Suprapubic skin (tissue), 4 donors: ENCODE measurements at regions not wholly inside any gene's neighbourhood (a gene's known extent, or its start where the extent isn't known, plus 50 kb on each side); places are given as distances from the start of the nearest gene placed in this dataset.

ENCODE experiments used
- POLR2A ChIP-seq, 2 donors: fragments of 450-650 bp; IDR thresholded peaks; one replicate each; pipeline ENCODE4 v1.6.1; 2017; ENCODE audit warnings: antibody characterized with exemption in 2 of 2, mild to moderate bottlenecking in 2 of 2, moderate library complexity in 2 of 2
- POLR2AphosphoS5 ChIP-seq, 3 donors: sonication (generic); formaldehyde crosslinking; IDR thresholded peaks; one replicate each; pipeline ENCODE4 v1.6.1; 2017; ENCODE audit warnings: antibody characterized with exemption in 3 of 3
- TF ChIP-seq, protein P1 (sequence below), 2 donors: fragments of 200-600 bp in 1 of 2; fragments of 450-650 bp in 1 of 2; sonication (generic) in 1 of 2; IDR thresholded peaks; one replicate each; pipeline ENCODE4 v1.5.1; 2016 to 2019; ENCODE audit warnings: antibody characterized with exemption in 2 of 2, mild to moderate bottlenecking in 1 of 2, moderate library complexity in 1 of 2

DNA sequence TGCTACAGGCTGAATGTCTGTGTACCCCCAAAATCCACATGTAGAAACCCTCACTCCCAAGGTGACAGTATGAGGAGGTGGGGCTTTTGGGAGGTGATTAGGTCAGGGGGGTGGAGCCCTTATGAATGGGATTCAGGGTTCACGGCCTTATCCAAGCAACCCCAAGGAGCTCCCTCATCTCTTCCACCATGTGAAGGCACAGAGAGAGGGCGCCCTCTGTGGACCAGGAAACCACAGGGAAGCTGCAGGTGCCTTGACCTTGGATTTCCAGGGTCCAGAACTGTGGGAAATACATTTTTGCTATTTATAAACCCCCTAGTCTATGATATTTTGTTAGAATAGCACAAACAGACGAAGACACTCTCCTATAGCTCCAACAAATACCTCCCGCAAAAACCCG lies 53.6 kb upstream of the IRX2 start:
- TF ChIP-seq, protein P1, sequence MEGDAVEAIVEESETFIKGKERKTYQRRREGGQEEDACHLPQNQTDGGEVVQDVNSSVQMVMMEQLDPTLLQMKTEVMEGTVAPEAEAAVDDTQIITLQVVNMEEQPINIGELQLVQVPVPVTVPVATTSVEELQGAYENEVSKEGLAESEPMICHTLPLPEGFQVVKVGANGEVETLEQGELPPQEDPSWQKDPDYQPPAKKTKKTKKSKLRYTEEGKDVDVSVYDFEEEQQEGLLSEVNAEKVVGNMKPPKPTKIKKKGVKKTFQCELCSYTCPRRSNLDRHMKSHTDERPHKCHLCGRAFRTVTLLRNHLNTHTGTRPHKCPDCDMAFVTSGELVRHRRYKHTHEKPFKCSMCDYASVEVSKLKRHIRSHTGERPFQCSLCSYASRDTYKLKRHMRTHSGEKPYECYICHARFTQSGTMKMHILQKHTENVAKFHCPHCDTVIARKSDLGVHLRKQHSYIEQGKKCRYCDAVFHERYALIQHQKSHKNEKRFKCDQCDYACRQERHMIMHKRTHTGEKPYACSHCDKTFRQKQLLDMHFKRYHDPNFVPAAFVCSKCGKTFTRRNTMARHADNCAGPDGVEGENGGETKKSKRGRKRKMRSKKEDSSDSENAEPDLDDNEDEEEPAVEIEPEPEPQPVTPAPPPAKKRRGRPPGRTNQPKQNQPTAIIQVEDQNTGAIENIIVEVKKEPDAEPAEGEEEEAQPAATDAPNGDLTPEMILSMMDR (IDR thresholded peaks at IDR 0.05), result peak in 1 of 2 donors; percentile 8
- TF ChIP-seq POLR2AphosphoS5 (IDR thresholded peaks at IDR 0.05) (no peak), POLR2A (IDR thresholded peaks at IDR 0.05) (no peak)
